Kidney (tissue), 13 donors: ENCODE measurements at regions not wholly inside any gene's neighbourhood (a gene's known extent, or its start where the extent isn't known, plus 50 kb on each side); places are given as distances from the start of the nearest gene placed in this dataset.

Experiments used
- DNase-seq, 5 donors: peaks; one replicate each; pipeline ENCODE4 v3.0.0-alpha.2; 2013 to 2020
- FAIRE-seq: peaks from 2 replicates; lab custom pipeline; 2012; peaks lifted over from hg19 to GRCh38; lab: Jason Lieb, UNC
- H3K27ac ChIP-seq, 2 donors: one replicate each; pipeline ENCODE4 v1.7.0; 2013; ENCODE audit warnings: low read depth in 2 of 2, low read length in 2 of 2, inconsistent platforms in 1 of 2
- H3K27me3 ChIP-seq: one replicate; pipeline ENCODE4 v1.7.1; 2013; ENCODE audit warnings: low read length, inconsistent platforms; ENCODE audit not compliant: control insufficient read depth, insufficient read depth
- H3K36me3 ChIP-seq, 3 donors: one replicate each; pipeline versions ENCODE4 v1.7.0 to v1.7.1; 2013; ENCODE audit warnings: low read length in 3 of 3, control low read depth in 1 of 3, inconsistent platforms in 1 of 3; ENCODE audit not compliant: insufficient read depth in 3 of 3, control insufficient read depth in 2 of 3
- H3K4me1 ChIP-seq, 3 donors: one replicate each; pipeline versions ENCODE4 v1.7.0 to v1.7.1; 2013; ENCODE audit warnings: low read length in 3 of 3, inconsistent platforms in 1 of 3, low read depth in 1 of 3; ENCODE audit not compliant: control insufficient read depth in 2 of 3, insufficient read depth in 2 of 3
- H3K4me3 ChIP-seq, 3 donors: one replicate each; pipeline versions ENCODE4 v1.7.0 to v1.8.1; 2013; ENCODE audit warnings: low read length in 3 of 3, control low read depth in 1 of 3, inconsistent platforms in 1 of 3
- H3K9ac ChIP-seq, 3 donors: one replicate each; pipeline versions ENCODE4 v1.7.0 to v1.7.1; 2013; ENCODE audit warnings: low read length in 3 of 3, control low read depth in 1 of 3, inconsistent platforms in 1 of 3
- H3K9me3 ChIP-seq, 3 donors: one replicate each; pipeline versions ENCODE4 v1.7.0 to v1.7.1; 2013; ENCODE audit warnings: low read length in 3 of 3, control low read depth in 1 of 3, inconsistent platforms in 1 of 3; ENCODE audit not compliant: control insufficient read depth in 2 of 3, insufficient read depth in 1 of 3
- intact Hi-C: fragments of 100-400 bp; cut with DNase I; formaldehyde crosslinking; loops from one replicate; pipeline ENCODE4 v1.11.1; 2022
- TF ChIP-seq, protein P1 (sequence below): IDR thresholded peaks from 3 replicates; pipeline ENCODE4 v1.5.1; 2012; ENCODE audit warnings: mild to moderate bottlenecking, moderate library complexity, borderline replicate concordance; ENCODE audit not compliant: insufficient read depth; ENCODE audit errors: extremely low read depth
- donor health status: control.
- donor health status: control.
- donor health status: control.
- donor health status: control.
- donor health status: control.
- donor health status: DM: yes; HTN: yes; CAD: no.
- donor health status: Normal renal cell carcinoma (clear cell type).

DNA sequence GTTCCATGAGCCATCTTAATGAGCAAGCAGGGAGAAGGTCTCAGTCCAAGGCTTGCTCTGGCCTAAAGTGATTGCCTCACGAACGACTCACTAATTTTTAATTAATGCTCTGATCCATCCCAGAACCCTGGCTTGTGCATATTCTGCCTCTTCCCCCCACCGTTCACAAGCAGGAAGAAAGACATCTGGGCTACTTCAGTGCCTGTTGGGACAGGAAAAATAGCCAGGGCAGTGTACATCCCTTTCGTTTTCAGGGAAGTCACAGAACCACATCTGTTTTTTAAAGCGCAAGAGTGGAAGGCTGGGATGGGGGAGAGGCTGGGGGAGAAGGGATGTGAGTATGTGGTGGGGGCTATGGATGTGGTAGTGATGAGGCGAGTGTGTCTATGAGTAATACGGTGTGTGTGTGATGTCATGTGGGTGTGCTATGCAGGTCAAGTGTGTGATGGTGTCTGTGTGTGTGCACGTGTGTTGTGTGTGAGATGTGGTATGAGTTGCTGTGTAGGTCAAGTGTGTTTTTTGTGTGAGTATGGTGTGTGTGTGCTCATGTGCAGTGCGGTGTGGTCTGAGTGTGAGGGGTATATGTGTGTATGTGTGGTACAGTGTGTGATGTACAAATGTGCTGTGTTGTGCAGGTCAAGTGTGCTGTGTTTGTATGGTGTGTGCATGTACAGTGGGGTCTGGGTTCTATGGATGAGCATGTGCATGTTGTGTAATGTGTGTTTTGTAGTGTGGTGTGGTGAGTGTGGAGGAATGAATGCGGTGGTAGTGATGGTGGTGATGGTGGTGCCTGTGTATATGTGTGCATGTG lies 64.9 kb upstream of the SYT6 start:
- intact Hi-C loops = no loop called here
- DNase-seq = peak in 2 of 5 donors; percentile 14 to 73
- FAIRE-seq = no peak
- Histone ChIP-seq H3K27ac (no peak overlapping the region), H3K4me3 (peak overlapping the region in 1 of 3 donors; percentile 28), H3K36me3 (no peaks in the 10 kb centered on the region), H3K9me3 (no peaks in the 10 kb centered on the region), H3K4me1 (peaks cover 0 to 4% (median 4%) of the 10 kb centered on the region in 3 donors), H3K27me3 (no peaks in the 10 kb centered on the region), H3K9ac (no peak overlapping the region)
- TF ChIP-seq, protein P1, sequence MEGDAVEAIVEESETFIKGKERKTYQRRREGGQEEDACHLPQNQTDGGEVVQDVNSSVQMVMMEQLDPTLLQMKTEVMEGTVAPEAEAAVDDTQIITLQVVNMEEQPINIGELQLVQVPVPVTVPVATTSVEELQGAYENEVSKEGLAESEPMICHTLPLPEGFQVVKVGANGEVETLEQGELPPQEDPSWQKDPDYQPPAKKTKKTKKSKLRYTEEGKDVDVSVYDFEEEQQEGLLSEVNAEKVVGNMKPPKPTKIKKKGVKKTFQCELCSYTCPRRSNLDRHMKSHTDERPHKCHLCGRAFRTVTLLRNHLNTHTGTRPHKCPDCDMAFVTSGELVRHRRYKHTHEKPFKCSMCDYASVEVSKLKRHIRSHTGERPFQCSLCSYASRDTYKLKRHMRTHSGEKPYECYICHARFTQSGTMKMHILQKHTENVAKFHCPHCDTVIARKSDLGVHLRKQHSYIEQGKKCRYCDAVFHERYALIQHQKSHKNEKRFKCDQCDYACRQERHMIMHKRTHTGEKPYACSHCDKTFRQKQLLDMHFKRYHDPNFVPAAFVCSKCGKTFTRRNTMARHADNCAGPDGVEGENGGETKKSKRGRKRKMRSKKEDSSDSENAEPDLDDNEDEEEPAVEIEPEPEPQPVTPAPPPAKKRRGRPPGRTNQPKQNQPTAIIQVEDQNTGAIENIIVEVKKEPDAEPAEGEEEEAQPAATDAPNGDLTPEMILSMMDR = no peak

DNA sequence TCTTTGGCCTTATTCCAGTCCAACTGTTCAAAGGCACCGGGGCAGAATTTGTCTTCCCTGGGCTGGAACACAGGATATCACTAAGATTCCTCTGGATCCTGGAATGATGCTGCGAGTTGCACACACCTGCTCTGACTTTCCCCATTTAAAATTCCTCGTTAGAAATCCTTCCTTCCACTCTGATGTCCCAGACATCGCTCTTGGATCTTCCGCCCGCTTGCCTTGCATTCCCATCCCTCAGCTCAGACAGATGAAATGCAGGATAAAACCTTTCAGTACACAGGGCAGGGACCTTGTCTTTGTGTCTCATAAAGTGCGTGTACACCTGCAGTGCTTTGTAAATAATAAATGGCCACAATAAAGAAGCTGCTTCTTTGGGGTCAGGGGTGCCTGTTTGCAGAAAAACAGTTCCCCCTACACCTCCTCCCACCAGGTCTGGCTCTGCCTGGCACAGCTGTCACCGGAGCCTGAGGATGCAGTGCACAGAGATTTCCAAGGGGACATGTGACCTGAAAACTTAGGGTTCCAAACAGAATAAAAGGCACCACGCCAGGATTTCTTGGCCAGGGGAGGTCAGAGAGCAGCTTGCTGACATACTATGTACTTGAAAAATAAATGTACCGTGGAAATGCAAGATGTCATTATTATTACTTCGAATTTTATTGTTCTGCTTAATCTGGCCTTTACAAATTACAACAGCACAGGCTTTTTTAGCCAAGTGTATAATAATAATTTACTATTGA lies 62.9 kb upstream of the SYT6 start:
- no peak for FAIRE-seq
- Histone ChIP-seq H3K4me1 (peaks cover 0 to 4% (median 4%) of the 10 kb centered on the region in 3 donors), H3K9ac (no peak overlapping the region), H3K9me3 (no peaks in the 10 kb centered on the region), H3K27ac (no peak overlapping the region), H3K36me3 (no peaks in the 10 kb centered on the region), H3K4me3 (no peak overlapping the region), H3K27me3 (no peaks in the 10 kb centered on the region)
- DNase-seq = no peak
- TF ChIP-seq, protein P1 = no peak
- intact Hi-C loops = no loop called here

DNA sequence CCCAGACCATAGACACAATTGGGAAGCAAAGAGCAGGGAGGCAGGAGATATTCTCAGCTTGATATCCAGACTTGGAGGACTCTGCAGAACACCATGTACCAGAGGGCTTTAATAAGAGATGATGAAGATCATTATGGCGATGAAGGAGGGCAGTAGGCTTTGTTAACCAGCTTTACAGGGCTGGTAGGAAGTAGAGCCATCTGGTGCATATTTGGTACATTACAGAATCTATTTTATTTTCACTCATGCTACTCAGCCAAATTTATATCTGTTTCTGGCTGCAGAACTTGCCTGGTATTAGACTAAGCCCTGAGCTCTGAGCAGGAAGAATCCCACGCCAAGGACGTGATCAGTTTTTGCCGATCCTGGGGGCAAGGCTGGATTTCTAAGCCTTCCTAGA lies 61.8 kb upstream of the SYT6 start:
- no peaks in the 10 kb centered on the region for H3K27me3 ChIP-seq
- H3K9ac ChIP-seq = no peak overlapping the region
- intact Hi-C loops = no loop called here
- FAIRE-seq = no peak
- TF ChIP-seq, protein P1 = no peak
- DNase-seq = no peak
- no peaks in the 10 kb centered on the region for H3K9me3 ChIP-seq
- no peak overlapping the region for H3K4me3 ChIP-seq
- no peaks in the 10 kb centered on the region for H3K36me3 ChIP-seq
- peaks cover 0 to 4% (median 4%) of the 10 kb centered on the region in 3 donors for H3K4me1 ChIP-seq
- H3K27ac ChIP-seq = no peak overlapping the region
